ENCODE measurements at regions not wholly inside any gene's neighbourhood (a gene's known extent, or its start where the extent isn't known, plus 50 kb on each side); places are given as distances from the start of the nearest gene placed in this dataset.

DNA sequence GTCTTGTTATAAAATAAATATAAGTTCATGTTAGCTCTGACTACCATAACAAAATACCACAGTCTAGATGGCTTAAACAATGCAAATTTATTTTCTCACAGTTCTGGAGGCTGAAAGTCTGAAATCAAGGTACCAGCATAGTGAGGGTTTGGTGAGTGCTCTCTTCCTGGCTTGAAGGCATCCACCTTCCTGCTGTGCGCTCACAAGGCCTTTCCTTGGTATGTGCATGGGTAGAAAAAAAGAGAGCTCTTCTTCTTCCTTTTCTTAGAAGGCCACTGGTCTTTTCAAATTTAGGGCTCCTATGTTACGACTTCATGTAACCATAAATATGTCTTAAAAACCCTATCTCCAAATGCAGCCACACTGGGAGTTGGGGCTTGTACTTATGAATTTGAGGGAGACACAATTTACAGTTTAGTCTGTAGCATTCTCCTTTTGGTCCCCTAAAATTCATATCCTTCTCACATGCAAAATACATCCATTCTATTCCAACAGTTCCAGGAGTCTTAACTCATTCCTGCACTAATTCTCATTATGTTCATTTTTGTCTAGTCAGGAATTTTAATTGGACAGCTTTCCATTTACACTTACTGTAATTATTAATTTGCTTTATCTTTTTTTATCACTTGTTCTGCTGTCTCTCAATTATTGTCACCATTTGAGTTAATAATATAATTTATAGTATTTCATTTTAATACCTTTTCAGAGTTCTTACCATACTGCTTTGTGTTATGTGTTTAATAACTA, 381.9 kb upstream of the EPHA7 start:
- DNase-seq (ENCODE audit: extremely low read depth, low read depth, low spot score): no peak

DNA sequence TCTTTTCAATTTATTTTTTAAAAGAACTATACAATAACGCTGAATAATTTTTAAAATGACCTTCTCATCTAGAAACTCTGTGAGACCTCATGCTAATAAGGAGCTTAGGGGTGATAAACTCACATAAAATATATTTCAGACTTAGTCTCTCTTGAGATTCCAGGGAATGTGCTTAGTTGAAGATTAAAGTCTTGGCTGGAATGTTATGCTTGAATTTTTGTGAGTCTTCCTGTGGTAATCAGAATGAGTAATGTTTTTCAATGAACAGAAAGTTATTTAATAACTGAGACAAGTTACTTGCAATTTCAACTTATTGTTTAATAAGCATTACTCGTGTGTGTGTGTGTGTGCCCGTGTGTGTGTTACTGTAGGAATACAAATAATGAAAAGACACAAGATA, 379.9 kb upstream of the EPHA7 start:
- no peak for DNase-seq (ENCODE audit: extremely low read depth, low read depth, low spot score)

DNA sequence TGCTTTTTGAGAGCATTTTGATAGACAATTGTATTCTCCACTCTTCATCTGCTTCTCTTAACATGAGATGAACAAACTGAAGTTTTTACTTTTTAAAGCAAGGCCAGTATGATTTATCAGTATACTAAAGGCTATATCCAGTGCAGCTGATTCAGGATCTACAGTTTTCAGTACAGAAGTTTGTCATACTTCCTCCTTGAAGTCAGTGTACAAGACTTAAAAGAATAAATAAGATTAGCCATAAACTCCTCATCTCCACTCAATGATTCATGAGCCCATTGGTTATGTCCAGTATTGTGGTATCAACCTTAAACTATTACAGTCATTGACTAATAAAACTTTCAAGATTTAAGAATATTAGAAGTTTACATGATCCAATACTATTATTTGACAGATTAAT, 374.8 kb upstream of the EPHA7 start:
- no peak for DNase-seq (ENCODE audit: extremely low read depth, low read depth, low spot score)

DNA sequence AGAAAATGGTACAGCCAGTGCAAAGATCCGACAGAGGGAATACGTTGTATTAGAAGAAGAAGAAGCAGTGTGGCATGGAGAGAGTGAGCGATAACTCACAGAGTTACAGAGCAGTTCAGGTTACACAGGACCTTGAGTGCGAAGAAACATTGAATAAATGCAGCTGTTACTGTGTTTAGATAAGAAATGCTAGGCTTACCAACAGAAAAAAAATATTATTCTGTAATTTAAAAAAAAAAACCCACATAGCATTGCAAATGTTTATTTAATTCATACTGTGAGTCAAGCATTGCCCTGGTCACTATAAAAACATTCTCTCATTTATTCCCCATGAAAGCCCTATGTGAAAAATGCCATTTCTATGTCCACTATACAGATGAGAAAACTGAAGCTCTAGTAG, 373.4 kb upstream of the EPHA7 start:
- no peak for DNase-seq (ENCODE audit: extremely low read depth, low read depth, low spot score)

DNA sequence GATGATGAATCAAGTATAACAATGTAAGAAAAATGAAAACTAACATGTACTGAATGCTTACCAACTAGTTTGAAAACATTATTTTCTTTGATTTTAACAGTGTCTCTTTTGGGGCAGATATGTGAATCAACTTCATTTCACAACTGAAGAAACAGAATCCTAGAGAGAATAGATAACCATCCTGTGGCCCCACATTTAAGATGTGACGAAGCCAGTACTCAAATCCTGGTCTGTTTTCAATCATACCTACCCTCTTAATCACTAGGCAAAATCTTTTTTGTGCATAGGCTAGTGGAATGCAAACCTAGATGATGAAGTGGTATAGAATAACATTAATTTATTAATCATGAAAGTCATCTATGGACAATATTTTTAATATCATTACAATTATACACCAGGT, 371.6 kb upstream of the EPHA7 start:
- DNase-seq (ENCODE audit: extremely low read depth, low read depth, low spot score): no peak

DNA sequence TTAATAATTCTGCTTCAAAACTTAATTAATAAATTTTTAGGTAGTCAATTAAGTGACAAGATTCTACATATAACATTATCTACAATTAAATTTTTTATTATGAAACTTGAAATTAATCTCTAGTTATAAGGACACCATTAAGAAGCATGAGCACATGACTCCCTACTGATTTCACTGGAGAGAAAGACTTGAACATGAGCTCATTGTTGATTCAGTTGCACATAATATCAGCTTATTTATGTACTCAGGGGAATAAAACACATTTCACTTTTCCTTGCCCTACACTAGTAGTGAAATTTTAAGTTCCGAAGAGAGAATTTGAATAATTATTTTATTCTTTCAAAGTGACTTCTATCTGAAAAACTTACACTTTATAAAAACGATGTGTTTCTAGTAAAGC, 370.2 kb upstream of the EPHA7 start:
- DNase-seq (ENCODE audit: extremely low read depth, low read depth, low spot score): no peak

DNA sequence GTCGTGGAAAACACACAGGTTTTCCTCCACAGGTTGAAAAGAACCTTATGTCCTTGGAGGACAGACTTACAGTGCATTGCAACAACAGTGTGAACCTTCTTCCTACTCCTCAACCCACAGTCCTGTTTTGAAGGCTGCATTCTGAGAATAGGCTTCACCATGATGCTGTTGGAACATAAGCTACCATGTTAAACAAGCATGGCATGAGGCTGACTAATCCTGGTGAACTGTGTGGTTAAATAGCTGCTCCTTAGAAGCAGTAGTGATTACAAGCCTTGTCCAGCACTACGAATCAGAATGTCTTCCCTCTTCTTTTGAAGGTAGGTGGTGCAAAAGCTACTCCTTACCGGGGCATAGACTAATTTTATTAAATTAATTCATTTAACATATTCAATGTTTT, 368.5 kb upstream of the EPHA7 start:
- no peak for DNase-seq (ENCODE audit: extremely low read depth, low read depth, low spot score)

DNA sequence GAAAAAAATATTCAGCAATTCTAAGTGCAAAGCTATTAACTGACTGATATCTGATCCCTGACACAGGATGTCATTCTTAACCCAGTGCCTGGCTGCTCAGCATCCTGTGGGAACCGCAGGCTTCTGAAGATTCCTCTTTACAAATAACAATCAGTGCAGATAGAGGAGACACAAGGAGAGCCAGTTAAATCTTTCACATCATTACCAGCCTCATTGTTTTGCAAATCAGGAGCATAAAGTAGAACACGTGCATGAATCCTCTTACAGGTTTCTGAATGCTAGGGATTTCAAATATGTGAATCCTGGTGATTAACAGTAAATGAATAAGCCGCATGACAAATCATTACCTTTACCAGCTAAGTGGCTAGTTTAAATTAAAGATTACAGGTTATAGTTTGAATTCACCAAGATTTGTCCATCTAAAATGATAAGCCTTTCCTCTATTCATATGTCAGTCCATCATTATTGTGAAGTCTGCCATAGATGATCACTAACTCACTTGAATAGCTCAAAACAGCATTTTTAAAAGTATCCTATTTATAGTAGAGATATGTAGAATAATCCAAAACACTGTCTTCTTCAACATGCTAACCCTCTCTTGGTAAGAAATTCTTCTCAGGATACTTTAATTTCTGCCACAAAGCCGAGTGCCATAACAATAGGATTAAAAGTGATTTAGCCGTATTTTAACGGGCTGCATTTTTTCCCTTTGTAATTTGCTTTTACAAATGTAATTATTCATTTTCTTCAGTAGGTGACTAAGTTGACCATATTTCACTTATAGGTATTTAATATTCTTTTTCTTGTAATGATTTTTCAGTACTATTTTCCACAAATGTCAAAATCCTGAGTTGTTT, 367.3 kb upstream of the EPHA7 start:
- no peak for DNase-seq (ENCODE audit: extremely low read depth, low read depth, low spot score)

DNA sequence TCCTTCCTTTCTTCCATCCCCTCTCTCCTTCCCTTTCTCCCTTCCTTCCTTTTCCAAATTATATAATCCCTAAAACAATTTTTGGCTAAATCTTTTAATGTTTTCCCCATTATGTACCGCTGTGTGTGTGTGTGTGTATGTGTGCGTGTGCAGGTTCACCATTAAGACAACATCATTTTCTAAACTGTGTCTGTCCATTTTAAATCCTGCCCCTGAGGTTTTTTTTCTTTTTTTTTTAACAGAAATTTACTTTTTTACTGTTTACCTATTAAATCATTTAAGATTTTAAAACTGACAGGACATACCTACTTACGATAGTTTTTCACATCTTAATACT, 366.3 kb upstream of the EPHA7 start:
- DNase-seq (ENCODE audit: extremely low read depth, low read depth, low spot score): no peak

DNA sequence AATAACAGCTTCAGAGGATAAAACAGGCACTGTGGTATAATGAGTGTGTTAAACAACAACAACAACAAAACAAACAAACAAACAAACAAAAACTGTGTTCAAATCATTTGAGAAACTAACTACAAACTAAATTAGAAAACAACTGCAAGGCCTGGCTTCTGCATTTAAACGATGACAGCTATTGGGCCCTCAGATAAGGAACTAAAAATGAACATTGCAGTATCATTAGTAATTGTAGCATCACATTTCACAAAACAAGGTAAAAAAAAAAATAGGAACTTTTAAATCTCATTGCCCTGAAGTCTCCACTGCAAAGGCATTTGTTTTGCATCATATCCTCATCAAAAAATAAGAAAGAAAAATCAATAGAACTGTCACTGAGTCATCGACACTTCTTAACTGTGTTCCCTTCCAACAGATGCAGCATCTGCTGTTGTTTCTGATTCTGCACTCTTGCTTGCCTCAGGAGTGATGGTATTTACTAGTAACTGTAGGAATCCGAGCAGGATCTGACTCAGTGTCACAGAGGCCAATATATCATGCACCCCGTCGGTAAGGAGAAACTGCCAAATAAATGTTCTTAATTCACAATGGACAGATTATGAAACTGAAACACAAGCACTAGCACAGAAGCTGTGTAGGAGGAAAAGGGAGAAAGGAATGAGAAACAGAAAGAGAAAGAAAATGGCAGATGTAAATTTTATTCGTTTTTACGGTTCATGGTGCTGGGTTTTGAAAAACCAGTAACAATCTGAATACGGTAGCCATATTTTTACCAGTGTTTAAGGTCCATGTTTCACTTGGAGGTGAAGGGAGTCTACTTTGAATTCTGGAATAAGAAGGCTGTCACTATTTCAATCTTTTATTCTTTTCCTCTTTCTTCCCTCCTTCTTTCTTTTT, 365.7 kb upstream of the EPHA7 start:
- peak; percentile 60 for DNase-seq (ENCODE audit: extremely low read depth, low read depth, low spot score)

DNA sequence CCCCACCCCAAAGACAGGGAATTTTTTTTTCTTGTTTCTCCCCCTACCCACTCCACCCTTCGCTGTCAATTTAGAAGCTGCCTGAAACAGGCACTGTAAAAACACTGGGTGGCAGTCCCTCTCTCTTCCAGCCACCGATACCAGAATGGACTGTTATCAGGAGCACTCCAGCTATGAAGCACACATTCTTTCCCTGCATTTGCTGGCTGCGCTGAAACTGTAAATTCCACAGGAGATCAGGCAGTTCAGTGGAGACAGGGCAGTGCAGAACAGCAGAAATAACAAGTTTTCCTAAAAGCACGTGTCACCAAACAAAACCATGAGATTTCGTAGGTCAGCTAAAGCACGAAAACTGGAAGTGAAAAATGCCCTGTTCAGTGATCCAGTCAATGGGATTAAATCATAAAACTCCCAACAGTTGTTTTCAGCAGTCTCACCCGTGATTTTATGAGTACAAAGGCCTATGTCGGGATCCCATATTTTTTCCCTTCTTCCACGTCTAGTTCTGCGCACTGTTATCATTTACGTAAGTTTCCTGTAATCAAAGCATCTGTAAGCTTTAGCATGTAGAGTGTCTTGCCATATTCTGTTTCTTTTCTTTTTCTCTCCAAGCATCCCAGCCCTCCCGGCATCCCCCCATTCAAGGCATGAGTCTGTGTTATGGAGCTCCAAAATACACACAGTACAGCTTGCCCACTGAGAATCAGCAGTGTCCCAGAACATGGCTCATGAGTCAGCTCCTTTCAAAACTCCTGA, 359.9 kb upstream of the EPHA7 start:
- no peak for DNase-seq (ENCODE audit: extremely low read depth, low read depth, low spot score)

DNA sequence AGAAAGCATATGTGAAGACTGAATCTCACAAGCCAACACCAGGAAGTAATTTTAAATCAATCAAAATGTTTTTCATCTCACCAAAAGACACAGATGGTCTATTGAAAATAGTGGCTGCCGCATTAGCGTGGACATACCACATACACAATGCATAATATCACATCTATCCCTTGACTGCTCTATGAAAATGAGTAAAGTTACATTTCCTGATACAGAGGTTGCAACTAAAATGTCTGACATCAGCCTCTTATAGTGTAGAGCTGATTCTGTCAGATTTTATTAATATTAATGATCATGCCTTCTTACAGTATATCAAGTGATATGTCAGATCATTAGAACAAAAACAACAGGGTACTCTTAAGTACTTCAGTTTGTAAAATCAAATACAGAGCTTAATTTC, 339.8 kb upstream of the EPHA7 start:
- DNase-seq (ENCODE audit: extremely low read depth, low read depth, low spot score): no peak

DNA sequence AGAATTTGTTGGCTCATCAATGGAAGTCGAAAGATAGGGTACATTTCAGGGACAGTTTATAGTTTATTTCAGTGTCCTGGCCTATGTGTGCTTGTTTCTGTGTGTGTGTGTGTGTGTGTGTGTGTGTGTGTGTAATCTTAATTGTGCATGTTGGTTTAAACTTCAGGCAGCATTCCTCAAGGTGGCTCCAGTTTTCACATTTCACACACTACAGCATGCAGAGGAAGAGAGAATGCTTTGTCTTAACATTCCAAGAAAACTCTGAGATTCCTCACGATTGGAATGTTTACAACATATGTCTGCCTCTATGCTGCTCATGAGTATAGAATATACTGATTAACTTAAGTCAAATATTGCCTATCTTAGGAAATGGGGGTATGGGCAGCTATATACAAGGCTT, 332.6 kb upstream of the EPHA7 start:
- DNase-seq (ENCODE audit: extremely low read depth, low read depth, low spot score): no peak

DNA sequence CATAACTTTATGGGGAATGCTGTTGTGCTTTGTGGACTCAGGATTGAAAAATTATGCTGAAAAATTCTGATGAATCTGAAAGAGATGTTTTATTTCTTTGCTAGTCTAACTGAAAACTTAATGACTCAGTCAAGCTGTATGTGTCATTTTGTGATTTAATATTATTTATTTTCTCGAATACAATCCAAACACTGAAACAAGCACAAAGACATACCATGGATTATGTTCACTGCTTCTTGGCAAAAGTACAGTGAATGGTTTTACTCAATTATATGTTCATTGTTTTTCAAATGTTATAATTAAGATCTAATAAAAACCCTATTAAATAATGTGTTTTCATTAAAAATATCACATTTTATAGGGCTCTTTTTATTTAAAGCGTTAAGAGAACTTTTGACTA, 330.6 kb upstream of the EPHA7 start:
- DNase-seq (ENCODE audit: extremely low read depth, low read depth, low spot score): no peak

DNA sequence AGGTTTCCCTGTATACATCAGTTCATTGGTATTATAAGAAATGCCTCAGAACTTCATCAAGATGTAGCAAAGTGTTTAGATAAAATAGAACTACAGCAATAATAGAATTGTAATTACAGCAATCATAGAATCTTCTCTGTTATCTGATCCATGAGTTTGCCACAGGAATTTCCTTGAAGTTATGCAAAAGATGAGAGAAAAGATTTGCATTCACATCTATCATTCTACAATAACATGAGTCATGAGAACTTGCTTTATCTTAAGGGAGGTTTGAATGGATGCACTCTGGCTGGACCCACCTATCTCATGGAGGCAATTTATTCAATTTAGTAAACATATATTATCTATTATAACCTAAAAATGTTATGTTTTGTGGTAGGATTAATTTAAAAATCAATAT, 329.8 kb upstream of the EPHA7 start:
- DNase-seq (ENCODE audit: extremely low read depth, low read depth, low spot score): no peak

DNA sequence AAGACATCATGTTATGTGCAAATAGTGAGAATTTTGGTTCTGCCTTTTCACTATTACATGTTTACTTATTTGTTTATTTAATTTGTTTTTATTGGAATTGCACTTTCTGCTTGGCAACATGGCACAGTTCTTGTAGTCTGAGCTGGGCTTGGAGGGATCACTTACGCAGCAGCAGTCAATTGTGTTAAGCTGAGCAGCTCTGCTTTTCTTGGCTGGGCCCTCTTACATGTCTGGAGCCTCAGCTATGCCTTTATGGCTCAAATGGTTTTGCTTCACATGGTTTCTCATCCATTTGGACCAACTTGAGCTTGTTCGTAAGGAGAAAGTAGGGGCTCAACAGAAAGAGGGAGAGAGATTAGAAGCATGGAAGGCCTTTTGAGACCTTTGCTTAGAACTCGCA, 327.5 kb upstream of the EPHA7 start:
- DNase-seq (ENCODE audit: extremely low read depth, low read depth, low spot score): no peak

DNA sequence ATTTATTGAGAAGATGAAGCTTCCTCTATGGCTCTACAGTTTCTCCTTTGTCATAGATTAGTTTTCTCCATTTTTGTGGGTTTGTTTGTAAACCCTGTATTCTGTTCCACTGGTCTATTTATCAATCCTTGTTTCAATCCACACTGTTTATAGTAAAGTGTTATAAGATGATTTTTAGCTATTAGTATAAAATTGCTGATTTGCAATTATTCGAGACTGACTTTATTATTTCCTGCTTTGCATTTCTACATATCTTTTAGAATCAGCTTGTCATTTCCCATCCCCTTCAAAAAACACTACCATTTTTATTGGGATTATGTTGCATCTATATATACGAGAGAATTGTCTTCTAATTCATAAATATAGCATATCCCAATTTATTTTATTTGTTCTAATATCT, 325.9 kb upstream of the EPHA7 start:
- no peak for DNase-seq (ENCODE audit: extremely low read depth, low read depth, low spot score)

DNA sequence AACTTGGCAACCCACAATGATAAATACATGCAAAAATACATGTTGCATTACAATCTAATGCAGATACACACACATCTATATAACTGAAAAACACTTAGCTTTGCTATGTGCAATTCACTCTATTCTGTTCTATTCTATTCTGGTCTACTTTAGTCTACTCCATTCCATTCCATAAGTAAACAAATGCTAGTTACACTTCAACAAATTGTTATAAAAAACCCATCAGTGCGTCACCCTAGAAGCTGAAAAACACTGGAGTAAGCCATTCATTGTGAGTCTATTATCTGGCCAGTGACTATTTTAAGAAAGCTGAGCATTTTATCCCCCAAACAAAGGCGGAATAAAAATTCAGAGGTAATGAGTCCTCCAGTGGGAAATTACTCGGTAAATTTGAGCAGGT, 315.7 kb upstream of the EPHA7 start:
- no peak for DNase-seq (ENCODE audit: extremely low read depth, low read depth, low spot score)

DNA sequence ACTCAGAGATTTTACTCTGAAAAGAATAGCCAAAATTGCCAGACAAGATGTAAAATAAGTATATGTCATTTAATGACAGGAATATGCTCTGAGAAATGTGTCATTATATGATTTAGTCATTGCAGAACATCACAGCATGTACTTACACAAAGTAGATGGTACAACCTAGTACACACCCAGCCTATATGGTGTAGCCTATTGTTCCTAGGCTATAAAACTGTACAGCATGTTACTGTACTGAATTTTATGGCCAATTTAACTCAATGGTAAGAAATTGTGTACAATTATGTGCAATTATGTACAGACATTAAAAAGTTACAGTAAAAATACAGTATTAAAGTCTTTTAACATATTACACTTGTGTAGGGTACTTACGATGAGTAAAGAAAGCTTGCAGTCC, 311.9 kb upstream of the EPHA7 start:
- no peak for DNase-seq (ENCODE audit: extremely low read depth, low read depth, low spot score)

DNA sequence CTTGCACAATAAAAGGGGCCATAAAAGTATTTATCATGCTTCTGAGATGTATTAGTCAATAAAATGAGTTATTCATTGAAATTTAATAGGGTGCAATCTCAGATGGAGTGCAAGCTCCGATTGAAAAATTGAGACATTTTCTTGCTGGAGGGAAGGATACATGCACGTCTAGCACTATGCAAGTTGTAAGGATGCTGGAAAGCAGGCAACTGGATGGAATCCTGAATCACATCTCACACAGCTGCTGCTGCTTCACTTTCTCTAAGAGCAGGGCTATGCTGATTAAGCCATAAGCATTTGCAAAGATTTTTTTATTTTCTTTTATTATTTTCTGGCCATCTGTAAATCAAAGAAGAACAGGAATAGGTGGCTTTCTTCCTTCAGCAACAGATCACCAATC, 308.8 kb upstream of the EPHA7 start:
- no peak for DNase-seq (ENCODE audit: extremely low read depth, low read depth, low spot score)

DNA sequence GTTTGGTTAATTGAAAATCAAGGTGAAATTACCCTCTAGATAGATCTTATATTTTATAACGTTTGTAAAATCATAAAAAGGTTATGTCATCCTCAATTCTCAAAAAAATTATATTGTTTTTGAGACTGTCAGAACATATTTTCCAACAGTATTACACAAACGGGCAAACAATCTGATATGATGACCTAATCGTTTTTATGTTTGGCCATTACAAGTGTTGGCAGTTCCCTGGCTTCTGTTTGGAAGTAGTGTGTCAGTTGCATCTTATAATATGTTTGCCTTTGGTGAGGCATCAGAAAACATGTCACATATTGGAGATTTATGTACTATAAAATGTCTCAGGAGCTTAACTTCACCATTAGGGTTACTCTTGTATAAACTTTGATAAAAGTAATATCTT, 308.1 kb upstream of the EPHA7 start:
- DNase-seq (ENCODE audit: extremely low read depth, low read depth, low spot score): no peak

Data from glomerular endothelial cell (primary cell).